Cardiac muscle cell (in vitro differentiated cells and primary cell): ENCODE measurements at regions not wholly inside any gene's neighbourhood (a gene's known extent, or its start where the extent isn't known, plus 50 kb on each side); places are given as distances from the start of the nearest gene placed in this dataset.

ENCODE experiments used
- DNase-seq, 2 donors: peaks; one replicate each; pipeline versions ENCODE4 v3.0.0 to v3.0.0-alpha.2; 2010 to 2017; ENCODE audit warnings: low read depth in 1 of 2, low spot score in 1 of 2
- H3K27ac ChIP-seq: fragments of 200-600 bp; sonication (generic); 2 replicates; pipeline ENCODE4 v1.5.1; 2016
- H3K27me3 ChIP-seq: fragments of 200-600 bp; sonication (generic); 2 replicates; pipeline ENCODE4 v1.6.0; 2016; ENCODE audit warnings: control low read depth
- H3K36me3 ChIP-seq: fragments of 200-600 bp; sonication (generic); 2 replicates; pipeline ENCODE4 v1.5.1; 2016; ENCODE audit warnings: control low read depth
- H3K4me1 ChIP-seq: fragments of 200-600 bp; sonication (generic); 2 replicates; pipeline ENCODE4 v1.8.1; 2017; ENCODE audit warnings: low read depth, mild to moderate bottlenecking, mixed run types
- H3K4me3 ChIP-seq: fragments of 200-600 bp; sonication (generic); 2 replicates; pipeline ENCODE4 v1.5.1; 2016; ENCODE audit warnings: mild to moderate bottlenecking
- H3K9me3 ChIP-seq: fragments of 200-600 bp; sonication (generic); 2 replicates; pipeline ENCODE4 v1.5.1; 2017; ENCODE audit warnings: low read depth, mild to moderate bottlenecking, control low read depth
- CTCF ChIP-seq: IDR thresholded peaks from 2 replicates; pipeline ENCODE4 v1.5.1; 2012; ENCODE audit warnings: low read depth, mild to moderate bottlenecking, low read length

GRCh38 chr4:189299706-189300105 lies 641.0 kb upstream of the FRG1 start:
- Histone ChIP-seq H3K36me3 (no peaks in the 10 kb centered on the region), H3K27me3 (no peaks in the 10 kb centered on the region), H3K9me3 (no peaks in the 10 kb centered on the region), H3K4me3 (no peak overlapping the region), H3K4me1 (no peaks in the 10 kb centered on the region), H3K27ac (no peak overlapping the region)
- no peak for TF ChIP-seq CTCF
- DNase-seq = no peak

GRCh38 chr4:189301692-189302091 lies 639.0 kb upstream of the FRG1 start:
- no peaks in the 10 kb centered on the region for H3K36me3 ChIP-seq
- no peaks in the 10 kb centered on the region for H3K27me3 ChIP-seq
- no peak overlapping the region for H3K27ac ChIP-seq
- H3K9me3 ChIP-seq = no peaks in the 10 kb centered on the region
- no peak for TF ChIP-seq CTCF
- no peaks in the 10 kb centered on the region for H3K4me1 ChIP-seq
- DNase-seq = no peak
- H3K4me3 ChIP-seq = no peak overlapping the region

GRCh38 chr4:189302719-189303118 lies 638.0 kb upstream of the FRG1 start:
- no peak for DNase-seq
- Histone ChIP-seq H3K9me3 (no peaks in the 10 kb centered on the region), H3K4me1 (no peaks in the 10 kb centered on the region), H3K27ac (no peak overlapping the region), H3K4me3 (no peak overlapping the region), H3K36me3 (no peaks in the 10 kb centered on the region), H3K27me3 (no peaks in the 10 kb centered on the region)
- no peak for TF ChIP-seq CTCF

- Histone ChIP-seq H3K9me3 (no peaks in the 10 kb centered on the region), H3K27ac (no peak overlapping the region), H3K4me1 (no peaks in the 10 kb centered on the region), H3K4me3 (no peak overlapping the region), H3K36me3 (no peaks in the 10 kb centered on the region), H3K27me3 (no peaks in the 10 kb centered on the region)
- TF ChIP-seq CTCF = no peak
- no peak for DNase-seq
Observed at GRCh38 chr4:189304167-189304566, 636.5 kb upstream of the FRG1 start.

GRCh38 chr4:189304809-189305208 lies 635.9 kb upstream of the FRG1 start:
- H3K27me3 ChIP-seq = no peaks in the 10 kb centered on the region
- no peak overlapping the region for H3K4me3 ChIP-seq
- H3K9me3 ChIP-seq = no peaks in the 10 kb centered on the region
- no peak overlapping the region for H3K27ac ChIP-seq
- no peak for DNase-seq
- H3K4me1 ChIP-seq = no peaks in the 10 kb centered on the region
- no peak for TF ChIP-seq CTCF
- no peaks in the 10 kb centered on the region for H3K36me3 ChIP-seq

- H3K27me3 ChIP-seq = no peaks in the 10 kb centered on the region
- no peaks in the 10 kb centered on the region for H3K9me3 ChIP-seq
- DNase-seq = no peak
- H3K27ac ChIP-seq = no peak overlapping the region
- H3K4me1 ChIP-seq = no peaks in the 10 kb centered on the region
- TF ChIP-seq CTCF = no peak
- no peaks in the 10 kb centered on the region for H3K36me3 ChIP-seq
- no peak overlapping the region for H3K4me3 ChIP-seq
Observed at GRCh38 chr4:189305500-189305899, 635.2 kb upstream of the FRG1 start.
